H1 (cell line): ENCODE measurements at regions not wholly inside any gene's neighbourhood (a gene's known extent, or its start where the extent isn't known, plus 50 kb on each side); places are given as distances from the start of the nearest gene placed in this dataset.

Experiments
- ASH2L ChIP-seq: fragments of 200-600, 300-600 bp; sonication (generic); IDR thresholded peaks from one replicate; pipeline ENCODE4 v1.7.1; 2017; ENCODE audit warnings: low read length
- CEBPB ChIP-seq: IDR thresholded peaks from 2 replicates; pipeline ENCODE4 v1.6.1; 2012; ENCODE audit warnings: low read depth, low read length
- CTCF ChIP-seq, 3 experiments: IDR thresholded peaks; 1 replicate in 2 of 3; 2 replicates in 1 of 3; pipeline versions ENCODE4 v1.5.1 to v1.6.1; 2011; ENCODE audit warnings: low read length in 3 of 3, mild to moderate bottlenecking in 3 of 3, inconsistent platforms in 2 of 3, low read depth in 1 of 3, moderate library complexity in 1 of 3; ENCODE audit not compliant: insufficient read depth in 1 of 3; ENCODE audit errors: control extremely low read depth in 1 of 3
- EP300 ChIP-seq, 2 experiments: IDR thresholded peaks; 1 replicate in 1 of 2; 2 replicates in 1 of 2; pipeline ENCODE4 v1.6.1; 2011 to 2012; ENCODE audit warnings: low read depth in 2 of 2, low read length in 2 of 2, mild to moderate bottlenecking in 2 of 2, borderline replicate concordance in 1 of 2, inconsistent platforms in 1 of 2, moderate library complexity in 1 of 2
- EZH2 ChIP-seq: fragments of 200-600 bp; sonication (generic); IDR thresholded peaks from 2 replicates; pipeline ENCODE4 v1.7.1; 2012; ENCODE audit warnings: low read depth, mild to moderate bottlenecking, moderate library complexity, low read length, inconsistent platforms; ENCODE audit not compliant: severe bottlenecking
- GABPA ChIP-seq: IDR thresholded peaks from 2 replicates; pipeline ENCODE4 v1.6.1; 2011; ENCODE audit warnings: mild to moderate bottlenecking, low read length, moderate library complexity, borderline replicate concordance; ENCODE audit not compliant: insufficient read depth
- HDAC6 ChIP-seq: IDR thresholded peaks from one replicate; pipeline ENCODE4 v1.7.1; 2012; ENCODE audit warnings: low read depth, mild to moderate bottlenecking, inconsistent platforms, low read length, moderate library complexity
- PHF8 ChIP-seq: fragments of 200-600 bp; sonication (generic); conservative IDR thresholded peaks from 2 replicates; pipeline ENCODE4 v1.7.1; 2012; ENCODE audit warnings: low read depth, mild to moderate bottlenecking, inconsistent platforms, low read length, moderate library complexity
- POLR2A ChIP-seq, 2 experiments: IDR thresholded peaks; 1 replicate in 1 of 2; 2 replicates in 1 of 2; pipeline ENCODE4 v1.6.1; 2011; ENCODE audit warnings: low read depth in 2 of 2, low read length in 2 of 2, mild to moderate bottlenecking in 2 of 2; ENCODE audit errors: control extremely low read depth in 1 of 2
- POLR2AphosphoS5 ChIP-seq: IDR thresholded peaks from 2 replicates; pipeline ENCODE4 v1.6.1; 2011; ENCODE audit warnings: low read depth, low read length
- RNF2 ChIP-seq: fragments of 200-900, 300-1000 bp; sonication (generic); IDR thresholded peaks from 2 replicates; pipeline ENCODE4 v1.7.1; 2016; ENCODE audit warnings: borderline replicate concordance, low read depth, mild to moderate bottlenecking, antibody characterized with exemption, low read length; ENCODE audit not compliant: poor library complexity, severe bottlenecking; ENCODE audit errors: missing control alignments
- YY1 ChIP-seq: IDR thresholded peaks from 2 replicates; pipeline ENCODE4 v1.6.1; 2011; ENCODE audit warnings: low read depth, mild to moderate bottlenecking, low read length
- TF ChIP-seq, protein P1 (sequence below): IDR thresholded peaks from 2 replicates; pipeline ENCODE4 v1.6.1; 2011; ENCODE audit warnings: low read depth, mild to moderate bottlenecking, low read length; ENCODE audit not compliant: insufficient read depth

DNA sequence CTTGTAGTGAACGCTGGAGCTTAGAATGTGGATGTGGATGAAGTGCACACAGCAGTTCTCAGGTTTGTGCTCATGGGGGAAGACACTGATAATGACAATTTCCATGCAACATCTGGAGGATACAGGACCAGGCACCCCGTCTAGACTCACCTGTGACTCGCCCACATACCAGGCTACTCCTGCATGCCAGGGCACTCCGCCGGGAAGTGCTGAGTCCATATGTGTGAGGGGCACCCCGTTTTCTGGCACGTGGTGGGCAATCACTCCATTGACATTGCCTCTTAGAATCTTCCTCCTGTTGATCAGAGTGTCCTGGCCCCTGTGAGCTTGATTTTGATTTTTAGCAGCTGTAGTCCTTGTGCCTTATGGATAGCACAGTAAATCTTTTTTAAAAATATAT lies 90.9 kb upstream of the LRPAP1 start:
- TF ChIP-seq HDAC6 (no peak), POLR2AphosphoS5 (no peak), CTCF (IDR thresholded peaks at IDR 0.05; ENCODE audit: control extremely low read depth in 1 of 3, insufficient read depth in 1 of 3, low read depth in 1 of 3, low read length in 3 of 3) (no peak), ASH2L (no peak), EZH2 (no peak), POLR2A (IDR thresholded peaks at IDR 0.05; ENCODE audit: control extremely low read depth in 1 of 2, low read depth in 2 of 2, low read length in 2 of 2) (no peak), CEBPB (no peak), EP300 (IDR thresholded peaks at IDR 0.05; ENCODE audit: borderline replicate concordance in 1 of 2, low read depth in 2 of 2, low read length in 2 of 2) (no peak), PHF8 (no peak), YY1 (no peak), GABPA (no peak), RNF2 (no peak)
- TF ChIP-seq, protein P1, sequence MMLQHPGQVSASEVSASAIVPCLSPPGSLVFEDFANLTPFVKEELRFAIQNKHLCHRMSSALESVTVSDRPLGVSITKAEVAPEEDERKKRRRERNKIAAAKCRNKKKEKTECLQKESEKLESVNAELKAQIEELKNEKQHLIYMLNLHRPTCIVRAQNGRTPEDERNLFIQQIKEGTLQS, result no peak
